Psoas muscle (tissue), 7 donors: ENCODE measurements at regions not wholly inside any gene's neighbourhood (a gene's known extent, or its start where the extent isn't known, plus 50 kb on each side); places are given as distances from the start of the nearest gene placed in this dataset.

Experiments
- ATAC-seq, 4 donors: fragments of 200-7000 bp; cut with Tn5 transposase; one replicate each; pipeline ENCODE4 v1.9.1; 2020; ENCODE audit warnings: moderate library complexity in 3 of 4, mild to moderate bottlenecking in 2 of 4
- DNase-seq, 2 donors: peaks; one replicate each; pipeline ENCODE4 v3.0.0-alpha.2; 2020
- H3K27ac ChIP-seq: fragments of 200-600 bp; one replicate; pipeline ENCODE4 v1.8.0; 2022
- H3K27me3 ChIP-seq, 3 donors: fragments of 200-600 bp in 1 of 3; one replicate each; pipeline versions ENCODE4 v1.6.1 to v1.8.0; 2013 to 2022; ENCODE audit warnings: low read length in 2 of 3, mild to moderate bottlenecking in 2 of 3, moderate library complexity in 1 of 3; ENCODE audit not compliant: insufficient read depth in 3 of 3
- H3K36me3 ChIP-seq, 2 donors: fragments of 200-600 bp in 1 of 2; one replicate each; pipeline versions ENCODE4 v1.6.1 to v1.8.0; 2013 to 2022; ENCODE audit warnings: low read depth in 1 of 2, mild to moderate bottlenecking in 1 of 2, moderate library complexity in 1 of 2; ENCODE audit not compliant: insufficient read depth in 1 of 2
- H3K4me1 ChIP-seq: fragments of 200-600 bp; one replicate; pipeline ENCODE4 v1.8.0; 2022
- H3K4me3 ChIP-seq: fragments of 200-600 bp; one replicate; pipeline ENCODE4 v1.8.0; 2022; ENCODE audit warnings: mild to moderate bottlenecking
- H3K9me3 ChIP-seq: fragments of 200-600 bp; one replicate; pipeline ENCODE4 v1.8.0; 2022
- CTCF ChIP-seq: fragments of 200-600 bp; IDR thresholded peaks from one replicate; pipeline ENCODE4 v1.8.0; 2022; ENCODE audit warnings: antibody characterized with exemption
- WGBS, 3 donors: extraction: QIAGEN DNeasy Blood & Tissue Kit; methylation state at CpG; one replicate each; pipeline versions ENCODE4 v1.1.6 to v1.1.7; 2013; 5-methylcytosine and 5-hydroxymethylcytosine counted together
- intact Hi-C, 2 donors: fragments of 100-400 bp; cut with DNase I; formaldehyde crosslinking; loops; one replicate each; pipeline versions ENCODE4 v1.11.0 to v1.14.2; 2022
- donor health status: healthy with polysubstance abuse.
- donor health status: DM: no; HTN: no; CAD: no; lungs with moderate emphysema.
- donor health status: Bipolar disorder and iron deficiency.
- donor health status: healthy.
- donor health status: DM: yes; HTN: yes; CAD: no.
- donor health status: DM: no; HTN: no; CAD: no.
- donor health status: DM: yes; HTN: yes; CAD: no.

- Histone ChIP-seq H3K36me3 (no peaks in the 10 kb centered on the region), H3K27me3 (no peaks in the 10 kb centered on the region), H3K27ac (no peak overlapping the region), H3K9me3 (no peaks in the 10 kb centered on the region), H3K4me1 (no peaks in the 10 kb centered on the region), H3K4me3 (no peak overlapping the region)
- ATAC-seq (no peak), DNase-seq (no peak)
- 77 to 81% (median 79%) methylated on average over 6 of the region's 6 CpGs for WGBS, 3 donors
- no peak for TF ChIP-seq CTCF
- intact Hi-C loops = no loop called here
Observed at GRCh38 chr1:177490036-177490639, 319.4 kb downstream of the BRINP2 start.

- ATAC-seq (no peak), DNase-seq (no peak)
- Histone ChIP-seq H3K27ac (no peak overlapping the region), H3K36me3 (no peaks in the 10 kb centered on the region), H3K4me3 (no peak overlapping the region), H3K4me1 (no peaks in the 10 kb centered on the region), H3K9me3 (no peaks in the 10 kb centered on the region), H3K27me3 (no peaks in the 10 kb centered on the region)
- intact Hi-C loops = no loop called here
- WGBS, 3 donors = 44 to 62% (median 58%) methylated on average over 2 of the region's 2 CpGs
- TF ChIP-seq CTCF = no peak
Observed at GRCh38 chr1:177488722-177489121, 318.0 kb downstream of the BRINP2 start.

GRCh38 chr1:177487481-177487880, 316.7 kb downstream of the BRINP2 start:
- Histone ChIP-seq H3K27ac (no peak overlapping the region), H3K9me3 (no peaks in the 10 kb centered on the region), H3K36me3 (no peaks in the 10 kb centered on the region), H3K27me3 (no peaks in the 10 kb centered on the region), H3K4me1 (no peaks in the 10 kb centered on the region), H3K4me3 (no peak overlapping the region)
- ATAC-seq (no peak), DNase-seq (no peak)
- intact Hi-C loops = no loop called here
- TF ChIP-seq CTCF = no peak
- WGBS, 3 donors = 36 to 50% (median 50%) methylated on average over 1 of the region's 1 CpG

- Histone ChIP-seq H3K9me3 (no peaks in the 10 kb centered on the region), H3K4me1 (no peaks in the 10 kb centered on the region), H3K27me3 (no peaks in the 10 kb centered on the region), H3K27ac (no peak overlapping the region), H3K36me3 (no peaks in the 10 kb centered on the region), H3K4me3 (no peak overlapping the region)
- no peak for DNase-seq
- TF ChIP-seq CTCF = no peak
- WGBS, 3 donors = 87 to 88% (median 88%) methylated on average over 6 of the region's 6 CpGs
- intact Hi-C loops = no loop called here
- ATAC-seq = no peak
Observed at GRCh38 chr1:177480741-177481305, 310.1 kb downstream of the BRINP2 start.

- DNase-seq (no peak), ATAC-seq (no peak)
- H3K9me3 ChIP-seq = no peaks in the 10 kb centered on the region
- no peak for TF ChIP-seq CTCF
- 62 to 65% (median 64%) methylated on average over 7 of the region's 7 CpGs for WGBS, 3 donors
- intact Hi-C loops = no loop called here
- H3K4me3 ChIP-seq = no peak overlapping the region
- no peaks in the 10 kb centered on the region for H3K36me3 ChIP-seq
- H3K27me3 ChIP-seq = no peaks in the 10 kb centered on the region
- H3K4me1 ChIP-seq = no peaks in the 10 kb centered on the region
- H3K27ac ChIP-seq = no peak overlapping the region
Observed at GRCh38 chr1:177479600-177479999, 308.8 kb downstream of the BRINP2 start.
